ENCODE measurements at regions not wholly inside any gene's neighbourhood (a gene's known extent, or its start where the extent isn't known, plus 50 kb on each side); places are given as distances from the start of the nearest gene placed in this dataset.

DNA sequence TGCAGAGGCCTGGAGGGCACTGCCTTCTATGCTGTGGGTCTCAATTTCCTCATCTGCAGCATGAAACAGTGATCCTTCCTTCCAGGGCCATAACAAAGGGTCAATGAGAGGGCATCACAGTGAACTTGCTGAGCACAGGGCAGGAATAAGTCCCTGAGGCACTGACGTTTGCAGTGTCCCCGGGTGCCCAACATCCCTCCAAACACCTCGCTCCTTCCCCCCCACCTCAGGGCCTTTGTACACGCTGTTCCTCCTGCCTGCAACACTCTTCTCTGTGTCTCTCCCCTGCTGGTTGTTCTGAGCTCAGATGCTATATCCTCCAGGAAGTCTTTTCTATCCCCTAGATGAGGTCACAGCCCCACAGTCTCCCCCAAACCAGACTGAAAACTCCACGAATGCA is 59.7 kb upstream of the TCF20 start:
- no peaks in the 10 kb centered on the region for H3K9me2 ChIP-seq (ENCODE audit: insufficient read depth)
- H3K27me3 Mint-ChIP-seq (ENCODE audit: insufficient read depth, low read depth, poor library complexity): peaks cover 3% of the 10 kb centered on the region
- peaks cover 6% of the 10 kb centered on the region; the same call in 1 of the 2 replicates for H3K4me1 ChIP-seq (ENCODE audit: insufficient read depth)
- H3K27me3 ChIP-seq (ENCODE audit: insufficient read depth): no peaks in the 10 kb centered on the region
- H4K20me1 ChIP-seq (replicated peaks; ENCODE audit: insufficient read depth): peaks cover 1% of the 10 kb centered on the region; the same call in 1 of the 2 replicates
- no peak overlapping the region for H3K4me3 ChIP-seq
- no peaks in the 10 kb centered on the region for H3K79me2 ChIP-seq (replicated peaks; ENCODE audit: insufficient read depth)
- no peaks in the 10 kb centered on the region; the same call in 2 of the 3 replicates for H3K36me3 Mint-ChIP-seq (ENCODE audit: low read depth)
- no peak overlapping the region for H2AFZ ChIP-seq
- ATAC-seq (no peak), DNase-seq (ENCODE audit: low spot score) (no peak)
- H3K4me3 Mint-ChIP-seq: no peak overlapping the region
- TF ChIP-seq, protein P1, sequence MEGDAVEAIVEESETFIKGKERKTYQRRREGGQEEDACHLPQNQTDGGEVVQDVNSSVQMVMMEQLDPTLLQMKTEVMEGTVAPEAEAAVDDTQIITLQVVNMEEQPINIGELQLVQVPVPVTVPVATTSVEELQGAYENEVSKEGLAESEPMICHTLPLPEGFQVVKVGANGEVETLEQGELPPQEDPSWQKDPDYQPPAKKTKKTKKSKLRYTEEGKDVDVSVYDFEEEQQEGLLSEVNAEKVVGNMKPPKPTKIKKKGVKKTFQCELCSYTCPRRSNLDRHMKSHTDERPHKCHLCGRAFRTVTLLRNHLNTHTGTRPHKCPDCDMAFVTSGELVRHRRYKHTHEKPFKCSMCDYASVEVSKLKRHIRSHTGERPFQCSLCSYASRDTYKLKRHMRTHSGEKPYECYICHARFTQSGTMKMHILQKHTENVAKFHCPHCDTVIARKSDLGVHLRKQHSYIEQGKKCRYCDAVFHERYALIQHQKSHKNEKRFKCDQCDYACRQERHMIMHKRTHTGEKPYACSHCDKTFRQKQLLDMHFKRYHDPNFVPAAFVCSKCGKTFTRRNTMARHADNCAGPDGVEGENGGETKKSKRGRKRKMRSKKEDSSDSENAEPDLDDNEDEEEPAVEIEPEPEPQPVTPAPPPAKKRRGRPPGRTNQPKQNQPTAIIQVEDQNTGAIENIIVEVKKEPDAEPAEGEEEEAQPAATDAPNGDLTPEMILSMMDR (conservative IDR thresholded peaks at IDR 0.05; ENCODE audit: low read depth in 2 of 2): no peak
- no peak for TF ChIP-seq ZNF114 (CRISPR knock-in tag; IDR thresholded peaks at IDR 0.05)
- TF ChIP-seq, protein P2, sequence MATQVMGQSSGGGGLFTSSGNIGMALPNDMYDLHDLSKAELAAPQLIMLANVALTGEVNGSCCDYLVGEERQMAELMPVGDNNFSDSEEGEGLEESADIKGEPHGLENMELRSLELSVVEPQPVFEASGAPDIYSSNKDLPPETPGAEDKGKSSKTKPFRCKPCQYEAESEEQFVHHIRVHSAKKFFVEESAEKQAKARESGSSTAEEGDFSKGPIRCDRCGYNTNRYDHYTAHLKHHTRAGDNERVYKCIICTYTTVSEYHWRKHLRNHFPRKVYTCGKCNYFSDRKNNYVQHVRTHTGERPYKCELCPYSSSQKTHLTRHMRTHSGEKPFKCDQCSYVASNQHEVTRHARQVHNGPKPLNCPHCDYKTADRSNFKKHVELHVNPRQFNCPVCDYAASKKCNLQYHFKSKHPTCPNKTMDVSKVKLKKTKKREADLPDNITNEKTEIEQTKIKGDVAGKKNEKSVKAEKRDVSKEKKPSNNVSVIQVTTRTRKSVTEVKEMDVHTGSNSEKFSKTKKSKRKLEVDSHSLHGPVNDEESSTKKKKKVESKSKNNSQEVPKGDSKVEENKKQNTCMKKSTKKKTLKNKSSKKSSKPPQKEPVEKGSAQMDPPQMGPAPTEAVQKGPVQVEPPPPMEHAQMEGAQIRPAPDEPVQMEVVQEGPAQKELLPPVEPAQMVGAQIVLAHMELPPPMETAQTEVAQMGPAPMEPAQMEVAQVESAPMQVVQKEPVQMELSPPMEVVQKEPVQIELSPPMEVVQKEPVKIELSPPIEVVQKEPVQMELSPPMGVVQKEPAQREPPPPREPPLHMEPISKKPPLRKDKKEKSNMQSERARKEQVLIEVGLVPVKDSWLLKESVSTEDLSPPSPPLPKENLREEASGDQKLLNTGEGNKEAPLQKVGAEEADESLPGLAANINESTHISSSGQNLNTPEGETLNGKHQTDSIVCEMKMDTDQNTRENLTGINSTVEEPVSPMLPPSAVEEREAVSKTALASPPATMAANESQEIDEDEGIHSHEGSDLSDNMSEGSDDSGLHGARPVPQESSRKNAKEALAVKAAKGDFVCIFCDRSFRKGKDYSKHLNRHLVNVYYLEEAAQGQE (IDR thresholded peaks at IDR 0.05; ENCODE audit: unreplicated experiment): no peak
- TF ChIP-seq, protein P3, sequence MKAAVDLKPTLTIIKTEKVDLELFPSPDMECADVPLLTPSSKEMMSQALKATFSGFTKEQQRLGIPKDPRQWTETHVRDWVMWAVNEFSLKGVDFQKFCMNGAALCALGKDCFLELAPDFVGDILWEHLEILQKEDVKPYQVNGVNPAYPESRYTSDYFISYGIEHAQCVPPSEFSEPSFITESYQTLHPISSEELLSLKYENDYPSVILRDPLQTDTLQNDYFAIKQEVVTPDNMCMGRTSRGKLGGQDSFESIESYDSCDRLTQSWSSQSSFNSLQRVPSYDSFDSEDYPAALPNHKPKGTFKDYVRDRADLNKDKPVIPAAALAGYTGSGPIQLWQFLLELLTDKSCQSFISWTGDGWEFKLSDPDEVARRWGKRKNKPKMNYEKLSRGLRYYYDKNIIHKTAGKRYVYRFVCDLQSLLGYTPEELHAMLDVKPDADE (IDR thresholded peaks at IDR 0.05): no peak
- no peak for TF ChIP-seq POLR2AphosphoS5 (IDR thresholded peaks at IDR 0.05; ENCODE audit: low read depth)
- no peak for TF ChIP-seq CREB1 (CRISPR knock-in tag; IDR thresholded peaks at IDR 0.05; ENCODE audit: low read depth)
- no peak for TF ChIP-seq EZH2phosphoT487 (IDR thresholded peaks at IDR 0.05; ENCODE audit: unreplicated experiment)
- H3K4me1 Mint-ChIP-seq: peaks cover 13% of the 10 kb centered on the region
- no peaks in the 10 kb centered on the region for H3K9me3 Mint-ChIP-seq
- H3K27ac ChIP-seq (ENCODE audit: low read depth): no peak overlapping the region
- H3K36me3 ChIP-seq (ENCODE audit: insufficient read depth): no peaks in the 10 kb centered on the region
- no peak overlapping the region for H3K27ac Mint-ChIP-seq
- H3K4me2 ChIP-seq: no peak overlapping the region
- no peaks in the 10 kb centered on the region for H3F3A ChIP-seq (replicated peaks; ENCODE audit: low read depth)

DNA sequence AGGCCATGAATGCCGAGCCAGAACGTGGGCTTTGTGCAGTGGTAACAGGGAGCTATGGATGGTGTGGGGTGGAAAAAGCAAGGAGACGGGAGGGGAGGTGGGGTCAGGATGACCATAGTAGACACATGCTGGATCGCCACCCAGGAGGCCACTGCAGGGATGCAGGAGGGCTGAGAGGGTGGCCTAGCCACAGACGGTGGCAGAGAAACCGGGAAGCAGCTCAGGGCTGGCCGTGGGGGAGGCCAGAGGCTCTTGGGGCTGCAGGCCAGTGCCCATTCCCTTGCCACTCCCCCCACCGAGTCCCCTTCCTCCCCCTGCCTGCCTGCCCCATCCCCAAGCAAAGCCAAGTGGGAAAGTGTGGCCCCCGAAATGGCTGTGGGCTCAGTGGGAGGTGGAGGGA is 59.1 kb upstream of the TCF20 start:
- Histone ChIP-seq H2AFZ (no peak overlapping the region), H4K20me1 (replicated peaks; ENCODE audit: insufficient read depth) (no peaks in the 10 kb centered on the region; the same call in 1 of the 2 replicates), H3K4me2 (no peak overlapping the region), H3K27me3 (ENCODE audit: insufficient read depth) (no peaks in the 10 kb centered on the region), H3K9me2 (ENCODE audit: insufficient read depth) (no peaks in the 10 kb centered on the region), H3K79me2 (replicated peaks; ENCODE audit: insufficient read depth) (no peaks in the 10 kb centered on the region), H3K36me3 (ENCODE audit: insufficient read depth) (no peaks in the 10 kb centered on the region), H3K27ac (ENCODE audit: low read depth) (no peak overlapping the region), H3K4me3 (no peak overlapping the region), H3K4me1 (ENCODE audit: insufficient read depth) (peaks cover 12% of the 10 kb centered on the region; the same call in 1 of the 2 replicates), H3F3A (replicated peaks; ENCODE audit: low read depth) (no peaks in the 10 kb centered on the region)
- Mint-ChIP-seq H3K4me3 (no peak overlapping the region), H3K27me3 (ENCODE audit: insufficient read depth, low read depth, poor library complexity) (peaks cover 5% of the 10 kb centered on the region), H3K4me1 (peaks cover 11% of the 10 kb centered on the region), H3K27ac (no peak overlapping the region), H3K36me3 (ENCODE audit: low read depth) (peaks cover 2% of the 10 kb centered on the region; the same call in 1 of the 3 replicates), H3K9me3 (no peaks in the 10 kb centered on the region)
- ATAC-seq: no peak
- DNase-seq (ENCODE audit: low spot score): no peak
- TF ChIP-seq EZH2phosphoT487 (IDR thresholded peaks at IDR 0.05; ENCODE audit: unreplicated experiment): no peak
- no peak for TF ChIP-seq ZNF114 (CRISPR knock-in tag; IDR thresholded peaks at IDR 0.05)
- TF ChIP-seq, protein P1 (conservative IDR thresholded peaks at IDR 0.05; ENCODE audit: low read depth in 2 of 2): no peak
- TF ChIP-seq CREB1 (CRISPR knock-in tag; IDR thresholded peaks at IDR 0.05; ENCODE audit: low read depth): no peak
- TF ChIP-seq, protein P3 (IDR thresholded peaks at IDR 0.05): no peak
